Activated CD8-positive, alpha-beta T cell treated with anti-CD3 and anti-CD28 coated beads for 36 hours (primary cell): ENCODE measurements at regions not wholly inside any gene's neighbourhood (a gene's known extent, or its start where the extent isn't known, plus 50 kb on each side); places are given as distances from the start of the nearest gene placed in this dataset.

ENCODE experiments used
- ATAC-seq: fragments of 200-7000 bp; cut with Tn5 transposase; one replicate; pipeline ENCODE4 v1.10.0; 2021; ENCODE audit warnings: mild to moderate bottlenecking, moderate library complexity
- CTCF ChIA-PET: fragments of 350-600 bp; sonication (Branson Sonifier 250); formaldehyde crosslinking; loops from one replicate; lab custom pipeline; 2021; ENCODE audit warnings: antibody characterized with exemption; lab: Charles Lee
- POLR2A ChIA-PET: fragments of 350-600 bp; sonication (Branson Sonifier 250); formaldehyde crosslinking; loops from one replicate; lab custom pipeline; 2021; ENCODE audit warnings: antibody characterized with exemption; lab: Charles Lee
- DNase-seq: peaks from one replicate; pipeline ENCODE4 v3.0.0-alpha.2; 2020
- H3K27ac Mint-ChIP-seq: one replicate; pipeline ENCODE4 v1.8.0; 2021; ENCODE audit warnings: mild to moderate bottlenecking, mixed read lengths
- H3K27me3 Mint-ChIP-seq: one replicate; pipeline ENCODE4 v1.8.0; 2021; ENCODE audit warnings: mixed read lengths
- H3K36me3 Mint-ChIP-seq: one replicate; pipeline ENCODE4 v1.8.0; 2021; ENCODE audit warnings: low read depth, mixed read lengths
- H3K4me1 Mint-ChIP-seq: one replicate; pipeline ENCODE4 v1.8.0; 2021; ENCODE audit warnings: low read depth, mixed read lengths
- H3K4me3 Mint-ChIP-seq: one replicate; pipeline ENCODE4 v1.8.0; 2021; ENCODE audit warnings: mild to moderate bottlenecking, moderate library complexity, mixed read lengths
- H3K9me3 Mint-ChIP-seq: one replicate; pipeline ENCODE4 v1.8.0; 2021; ENCODE audit warnings: mixed read lengths
- intact Hi-C: fragments of 100-400 bp; cut with micrococcal nuclease; formaldehyde crosslinking; loops from one replicate; pipeline ENCODE4 v1.10.0; 2022
- TF ChIP-seq, protein P1 (sequence below): fragments of 200-600 bp; IDR thresholded peaks from one replicate; pipeline ENCODE4 v1.8.0; 2022; ENCODE audit warnings: antibody characterized with exemption, mild to moderate bottlenecking

DNA sequence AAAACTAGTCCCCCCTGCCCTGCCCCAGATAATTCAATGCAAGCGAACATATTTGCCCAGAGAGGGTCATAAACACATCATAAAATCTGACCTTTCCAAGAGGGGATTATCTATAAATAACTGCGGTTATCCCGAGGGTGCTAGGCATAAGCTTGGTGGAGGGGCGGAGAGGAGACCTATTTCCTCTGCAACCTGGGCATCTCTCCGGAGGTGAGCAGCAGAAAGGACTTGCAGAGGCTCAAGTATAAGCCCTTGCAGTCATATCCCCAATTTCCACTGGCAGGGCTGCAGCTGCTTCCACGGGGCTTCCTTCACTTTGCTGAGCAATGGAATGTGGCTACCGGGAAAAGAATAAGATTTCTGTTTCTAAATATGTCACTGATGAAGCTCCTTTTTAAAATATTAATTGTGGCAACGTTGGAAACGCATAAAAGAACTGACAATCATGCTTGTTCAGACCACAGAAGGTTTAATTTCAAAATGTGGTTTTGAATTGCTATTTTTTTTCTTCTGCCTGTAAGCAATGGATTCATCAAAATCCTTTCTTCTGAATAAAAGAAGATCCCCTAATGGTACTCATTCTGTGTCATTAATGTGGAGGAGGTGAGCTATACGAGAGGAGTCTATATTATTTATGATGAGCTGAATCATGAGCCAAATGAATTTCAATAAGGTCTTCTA, 268.9 kb upstream of the ATP2B1 start:
- H3K4me3 Mint-ChIP-seq: no peak overlapping the region
- no peak for ATAC-seq
- H3K9me3 Mint-ChIP-seq: no peaks in the 10 kb centered on the region
- ChIA-PET POLR2A (no interaction called here), CTCF (no interaction called here)
- no peaks in the 10 kb centered on the region for H3K36me3 Mint-ChIP-seq
- intact Hi-C loops: no loop called here
- H3K4me1 Mint-ChIP-seq: no peaks in the 10 kb centered on the region
- no peak for DNase-seq
- H3K27ac Mint-ChIP-seq: no peak overlapping the region
- H3K27me3 Mint-ChIP-seq: no peaks in the 10 kb centered on the region
- TF ChIP-seq, protein P1, sequence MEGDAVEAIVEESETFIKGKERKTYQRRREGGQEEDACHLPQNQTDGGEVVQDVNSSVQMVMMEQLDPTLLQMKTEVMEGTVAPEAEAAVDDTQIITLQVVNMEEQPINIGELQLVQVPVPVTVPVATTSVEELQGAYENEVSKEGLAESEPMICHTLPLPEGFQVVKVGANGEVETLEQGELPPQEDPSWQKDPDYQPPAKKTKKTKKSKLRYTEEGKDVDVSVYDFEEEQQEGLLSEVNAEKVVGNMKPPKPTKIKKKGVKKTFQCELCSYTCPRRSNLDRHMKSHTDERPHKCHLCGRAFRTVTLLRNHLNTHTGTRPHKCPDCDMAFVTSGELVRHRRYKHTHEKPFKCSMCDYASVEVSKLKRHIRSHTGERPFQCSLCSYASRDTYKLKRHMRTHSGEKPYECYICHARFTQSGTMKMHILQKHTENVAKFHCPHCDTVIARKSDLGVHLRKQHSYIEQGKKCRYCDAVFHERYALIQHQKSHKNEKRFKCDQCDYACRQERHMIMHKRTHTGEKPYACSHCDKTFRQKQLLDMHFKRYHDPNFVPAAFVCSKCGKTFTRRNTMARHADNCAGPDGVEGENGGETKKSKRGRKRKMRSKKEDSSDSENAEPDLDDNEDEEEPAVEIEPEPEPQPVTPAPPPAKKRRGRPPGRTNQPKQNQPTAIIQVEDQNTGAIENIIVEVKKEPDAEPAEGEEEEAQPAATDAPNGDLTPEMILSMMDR: no peak

DNA sequence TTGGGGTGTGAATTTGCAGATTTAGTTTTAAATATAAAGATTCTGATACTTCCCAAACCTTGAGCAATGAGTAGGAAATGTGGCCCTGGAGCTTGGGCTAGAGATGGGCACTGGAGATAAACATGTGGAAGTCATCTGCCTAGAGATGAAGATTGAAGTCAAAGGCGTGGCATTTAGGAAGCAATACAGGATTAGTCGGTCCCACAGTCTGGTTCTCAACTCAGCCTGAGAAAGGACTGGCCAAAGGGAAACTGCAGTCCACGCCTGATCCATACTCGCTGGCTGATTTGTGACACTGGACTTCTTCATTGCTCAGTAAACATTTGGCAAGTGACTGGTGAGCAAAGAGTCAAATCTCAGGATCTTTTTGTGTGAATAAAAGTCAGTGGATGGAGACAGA, 268.2 kb upstream of the ATP2B1 start:
- TF ChIP-seq, protein P1: no peak
- H3K9me3 Mint-ChIP-seq: no peaks in the 10 kb centered on the region
- ATAC-seq (no peak), DNase-seq (no peak)
- intact Hi-C loops: no loop called here
- H3K4me3 Mint-ChIP-seq: no peak overlapping the region
- ChIA-PET CTCF (no interaction called here), POLR2A (no interaction called here)
- H3K36me3 Mint-ChIP-seq: no peaks in the 10 kb centered on the region
- H3K27ac Mint-ChIP-seq: no peak overlapping the region
- no peaks in the 10 kb centered on the region for H3K4me1 Mint-ChIP-seq
- H3K27me3 Mint-ChIP-seq: no peaks in the 10 kb centered on the region

- intact Hi-C loops: no loop called here
- CTCF ChIA-PET: interaction anchor here (1.6 kb wide), 1 partner anchor 25 kb away, joined by 3 read pairs; no protein-coding TSS in a partner anchor
- no peak overlapping the region for H3K27ac Mint-ChIP-seq
- POLR2A ChIA-PET: no interaction called here
- H3K4me1 Mint-ChIP-seq: peaks cover 10% of the 10 kb centered on the region
- H3K4me3 Mint-ChIP-seq: no peak overlapping the region
- no peak for ATAC-seq
- H3K27me3 Mint-ChIP-seq: no peaks in the 10 kb centered on the region
- H3K36me3 Mint-ChIP-seq: no peaks in the 10 kb centered on the region
- no peaks in the 10 kb centered on the region for H3K9me3 Mint-ChIP-seq
- TF ChIP-seq, protein P1: no peak
- DNase-seq: no peak
Observed at GRCh38 chr12:89975574-89975973, 266.9 kb upstream of the ATP2B1 start.

DNA sequence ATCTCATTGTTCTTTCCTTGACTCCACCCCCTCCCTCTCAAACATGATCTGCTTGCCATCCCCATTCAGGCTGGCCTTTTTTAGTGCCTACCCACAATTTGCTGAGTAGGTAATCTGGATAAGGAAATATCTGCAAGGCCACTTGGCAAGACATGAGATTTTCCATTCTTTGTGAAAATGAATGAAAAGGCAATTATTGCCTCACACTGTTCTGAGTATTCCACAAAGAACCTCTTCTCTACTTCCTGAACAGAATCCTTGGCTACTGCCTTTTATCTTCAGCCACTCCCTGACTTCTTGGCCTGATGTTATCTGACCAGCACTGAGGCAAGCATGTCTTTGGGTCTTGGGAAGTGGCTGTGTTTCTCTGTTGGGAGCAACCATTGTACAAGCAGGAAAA, 263.2 kb upstream of the ATP2B1 start:
- ChIA-PET CTCF (interaction anchor here (2.8 kb wide), 1 partner anchor 11 kb away, joined by 6 read pairs; no protein-coding TSS in a partner anchor), POLR2A (no interaction called here)
- Mint-ChIP-seq H3K4me3 (no peak overlapping the region), H3K27me3 (no peaks in the 10 kb centered on the region), H3K27ac (no peak overlapping the region), H3K4me1 (peaks cover 10% of the 10 kb centered on the region), H3K36me3 (no peaks in the 10 kb centered on the region), H3K9me3 (no peaks in the 10 kb centered on the region)
- TF ChIP-seq, protein P1: no peak
- ATAC-seq (no peak), DNase-seq (no peak)
- intact Hi-C loops: no loop called here

GRCh38 chr12:89970722-89971121, 262.1 kb upstream of the ATP2B1 start:
- ChIA-PET POLR2A (no interaction called here), CTCF (interaction anchor here (1.1 to 2.8 kb wide), 2 partner anchors 10 to 17 kb away, joined by 3 to 6 read pairs; no protein-coding TSS in a partner anchor)
- H3K36me3 Mint-ChIP-seq: no peaks in the 10 kb centered on the region
- DNase-seq (no peak), ATAC-seq (no peak)
- intact Hi-C loops: no loop called here
- H3K4me1 Mint-ChIP-seq: peaks cover 10% of the 10 kb centered on the region
- TF ChIP-seq, protein P1: no peak
- H3K9me3 Mint-ChIP-seq: no peaks in the 10 kb centered on the region
- H3K27me3 Mint-ChIP-seq: no peaks in the 10 kb centered on the region
- H3K4me3 Mint-ChIP-seq: no peak overlapping the region
- H3K27ac Mint-ChIP-seq: no peak overlapping the region
